Mesothelial cell of epicardium (in vitro differentiated cells): ENCODE measurements at regions not wholly inside any gene's neighbourhood (a gene's known extent, or its start where the extent isn't known, plus 50 kb on each side); places are given as distances from the start of the nearest gene placed in this dataset.

ENCODE experiments used
- DNase-seq, 2 experiments: peaks; one replicate each; pipeline ENCODE4 v3.0.0; 2021; ENCODE audit warnings: low spot score in 2 of 2; ENCODE audit not compliant: unreplicated experiment in 2 of 2
- H3K27ac Mint-ChIP-seq: 2 replicates; pipeline ENCODE4 v1.8.0; 2021; ENCODE audit warnings: mixed read lengths
- H3K27me3 Mint-ChIP-seq: 2 replicates; pipeline ENCODE4 v1.8.0; 2021; ENCODE audit warnings: low read depth, mixed read lengths
- H3K36me3 Mint-ChIP-seq: 2 replicates; pipeline ENCODE4 v1.8.0; 2021; ENCODE audit warnings: mixed read lengths
- H3K4me1 Mint-ChIP-seq: 2 replicates; pipeline ENCODE4 v1.8.0; 2021; ENCODE audit warnings: mixed read lengths
- H3K4me3 Mint-ChIP-seq: 2 replicates; pipeline ENCODE4 v1.8.0; 2021; ENCODE audit warnings: mild to moderate bottlenecking, moderate library complexity, mixed read lengths
- H3K9me3 Mint-ChIP-seq: 2 replicates; pipeline ENCODE4 v1.8.0; 2021; ENCODE audit warnings: mixed read lengths
- CTCF ChIP-seq: fragments of 200-600 bp; sonication (generic); IDR thresholded peaks from one replicate; pipeline ENCODE4 v1.5.0; 2021; ENCODE audit warnings: antibody characterized with exemption; ENCODE audit not compliant: unreplicated experiment

DNA sequence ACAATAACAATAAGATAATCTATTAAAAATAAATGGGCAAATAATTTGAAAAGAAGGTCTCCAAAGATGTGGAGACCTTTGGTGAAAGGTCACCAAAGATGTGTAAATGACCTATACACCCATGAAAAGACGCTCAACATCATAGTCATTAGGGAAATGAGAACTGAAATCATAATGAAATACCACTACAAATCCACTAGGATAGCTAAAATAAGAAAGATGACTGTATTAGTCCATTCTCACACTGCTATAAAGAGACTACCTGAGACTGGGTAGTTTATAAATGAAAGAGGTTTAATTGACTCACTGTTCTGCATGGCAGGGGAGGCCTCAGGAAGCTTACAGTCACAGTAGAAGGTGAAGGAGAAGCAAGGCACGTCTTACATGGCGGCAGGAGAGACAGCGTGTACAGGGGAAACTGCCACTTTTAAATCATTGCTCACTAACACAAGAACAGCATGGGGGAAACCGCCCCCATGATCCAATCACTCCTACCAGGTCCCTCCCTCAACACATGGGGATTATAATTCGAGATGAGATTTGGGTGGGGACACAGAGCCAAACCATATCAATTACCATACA is 339.6 kb downstream of the ENC1 start:
- Mint-ChIP-seq H3K4me3 (no peak overlapping the region), H3K36me3 (no peaks in the 10 kb centered on the region), H3K4me1 (peaks cover 2% of the 10 kb centered on the region), H3K9me3 (no peaks in the 10 kb centered on the region), H3K27me3 (no peaks in the 10 kb centered on the region), H3K27ac (no peak overlapping the region)
- no peak for DNase-seq
- TF ChIP-seq CTCF, result no peak

DNA sequence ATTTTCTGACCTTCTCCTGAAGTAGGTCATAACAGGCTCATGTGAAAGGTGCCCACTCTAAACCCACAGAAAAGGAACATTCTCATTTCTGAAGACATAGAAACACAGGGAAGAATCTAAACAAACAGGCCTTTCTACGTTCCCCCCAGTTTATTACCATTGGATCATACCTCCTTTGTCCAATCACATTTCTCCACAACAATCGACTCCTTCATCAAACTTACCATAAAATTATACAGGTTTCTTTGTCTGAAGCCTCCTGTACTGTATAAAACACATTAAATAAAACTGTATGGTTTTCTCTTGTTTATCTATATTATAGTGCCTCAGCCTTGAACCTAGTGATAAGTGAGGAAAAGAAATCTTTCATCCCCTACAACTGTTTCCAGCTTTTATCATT is 340.7 kb downstream of the ENC1 start:
- Mint-ChIP-seq H3K4me3 (no peak overlapping the region), H3K4me1 (peaks cover 2% of the 10 kb centered on the region), H3K27ac (no peak overlapping the region), H3K27me3 (no peaks in the 10 kb centered on the region), H3K9me3 (no peaks in the 10 kb centered on the region), H3K36me3 (no peaks in the 10 kb centered on the region)
- no peak for DNase-seq
- no peak for TF ChIP-seq CTCF

GRCh38 chr5:74296685-74297408 is 343.7 kb downstream of the ENC1 start:
- H3K27me3 Mint-ChIP-seq, result no peaks in the 10 kb centered on the region
- H3K9me3 Mint-ChIP-seq, result no peaks in the 10 kb centered on the region
- no peak for TF ChIP-seq CTCF
- H3K36me3 Mint-ChIP-seq, result no peaks in the 10 kb centered on the region
- no peak for DNase-seq
- no peak overlapping the region for H3K27ac Mint-ChIP-seq
- peaks cover 8% of the 10 kb centered on the region for H3K4me1 Mint-ChIP-seq
- no peak overlapping the region for H3K4me3 Mint-ChIP-seq

DNA sequence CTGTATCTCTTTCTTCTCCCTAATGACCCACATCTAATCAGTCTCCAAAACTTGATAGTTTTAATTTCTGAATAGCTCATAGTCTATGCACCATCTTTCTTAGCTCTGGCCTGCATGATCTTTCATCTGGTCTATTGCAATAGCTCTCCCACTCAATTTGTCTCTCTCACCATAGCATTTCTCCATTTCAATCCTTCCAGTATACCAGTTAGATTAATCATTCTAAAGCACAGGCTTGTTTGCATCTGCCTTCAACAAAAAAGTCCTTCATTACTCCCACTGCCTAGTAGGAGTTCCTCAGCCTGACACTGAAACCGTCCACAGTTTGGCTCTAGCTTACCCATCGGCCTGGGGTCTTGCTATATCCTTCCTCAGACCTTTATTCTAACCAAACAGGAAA is 344.9 kb downstream of the ENC1 start:
- TF ChIP-seq CTCF, result no peak
- no peaks in the 10 kb centered on the region for H3K9me3 Mint-ChIP-seq

GRCh38 chr5:74295141-74295540 is 345.4 kb downstream of the ENC1 start:
- Mint-ChIP-seq H3K27ac (no peak overlapping the region), H3K9me3 (no peaks in the 10 kb centered on the region), H3K36me3 (no peaks in the 10 kb centered on the region), H3K27me3 (no peaks in the 10 kb centered on the region), H3K4me3 (no peak overlapping the region), H3K4me1 (peaks cover 8% of the 10 kb centered on the region)
- DNase-seq, result no peak
- TF ChIP-seq CTCF, result no peak

More for the DNA sequence above, 344.9 kb downstream of the ENC1 start:
- H3K27ac Mint-ChIP-seq, result no peak overlapping the region
- no peak for DNase-seq
- no peaks in the 10 kb centered on the region for H3K36me3 Mint-ChIP-seq
- H3K4me1 Mint-ChIP-seq, result peaks cover 8% of the 10 kb centered on the region
- H3K27me3 Mint-ChIP-seq, result no peaks in the 10 kb centered on the region
- no peak overlapping the region for H3K4me3 Mint-ChIP-seq
